Endothelial cell (in vitro differentiated cells): ENCODE measurements at regions not wholly inside any gene's neighbourhood (a gene's known extent, or its start where the extent isn't known, plus 50 kb on each side); places are given as distances from the start of the nearest gene placed in this dataset.

Experiments used
- DNase-seq: peaks from one replicate; pipeline ENCODE4 v3.0.0; 2021; ENCODE audit warnings: low spot score
- H3K27ac Mint-ChIP-seq: one replicate; pipeline ENCODE4 v1.8.0; 2021; ENCODE audit warnings: mixed read lengths, inconsistent platforms; ENCODE audit not compliant: unreplicated experiment
- H3K27me3 Mint-ChIP-seq: one replicate; pipeline ENCODE4 v1.8.0; 2021; ENCODE audit warnings: mild to moderate bottlenecking, moderate library complexity, mixed read lengths, inconsistent platforms; ENCODE audit not compliant: unreplicated experiment
- H3K36me3 Mint-ChIP-seq: one replicate; pipeline ENCODE4 v1.8.0; 2021; ENCODE audit warnings: mild to moderate bottlenecking, low read depth, mixed read lengths, inconsistent platforms; ENCODE audit not compliant: unreplicated experiment
- H3K4me1 Mint-ChIP-seq: one replicate; pipeline ENCODE4 v1.8.0; 2021; ENCODE audit warnings: mild to moderate bottlenecking, mixed read lengths, inconsistent platforms; ENCODE audit not compliant: unreplicated experiment
- H3K4me3 Mint-ChIP-seq: one replicate; pipeline ENCODE4 v1.8.0; 2021; ENCODE audit warnings: mild to moderate bottlenecking, mixed read lengths, inconsistent platforms; ENCODE audit not compliant: unreplicated experiment
- H3K9me3 Mint-ChIP-seq: one replicate; pipeline ENCODE4 v1.8.0; 2021; ENCODE audit warnings: mixed read lengths, inconsistent platforms; ENCODE audit not compliant: unreplicated experiment
- CTCF ChIP-seq: fragments of 200-600 bp; sonication (generic); IDR thresholded peaks from one replicate; pipeline ENCODE4 v1.5.0; 2021; ENCODE audit warnings: antibody characterized with exemption; ENCODE audit not compliant: unreplicated experiment

- H3K9me3 Mint-ChIP-seq, result no peaks in the 10 kb centered on the region
- no peaks in the 10 kb centered on the region for H3K4me1 Mint-ChIP-seq
- no peaks in the 10 kb centered on the region for H3K27me3 Mint-ChIP-seq
- H3K4me3 Mint-ChIP-seq, result no peak overlapping the region
- no peak for TF ChIP-seq CTCF
- no peak overlapping the region for H3K27ac Mint-ChIP-seq
- no peak for DNase-seq
- H3K36me3 Mint-ChIP-seq, result no peaks in the 10 kb centered on the region
Measured at GRCh38 chr10:56068040-56068439, 293.0 kb downstream of the ZWINT start.

- Mint-ChIP-seq H3K4me3 (no peak overlapping the region), H3K27ac (no peak overlapping the region), H3K9me3 (no peaks in the 10 kb centered on the region), H3K4me1 (no peaks in the 10 kb centered on the region), H3K27me3 (no peaks in the 10 kb centered on the region), H3K36me3 (no peaks in the 10 kb centered on the region)
- no peak for DNase-seq
- TF ChIP-seq CTCF, result no peak
Measured at GRCh38 chr10:56063642-56064041, 297.4 kb downstream of the ZWINT start.

- no peaks in the 10 kb centered on the region for H3K4me1 Mint-ChIP-seq
- no peaks in the 10 kb centered on the region for H3K36me3 Mint-ChIP-seq
- no peak for DNase-seq
- H3K27me3 Mint-ChIP-seq, result no peaks in the 10 kb centered on the region
- H3K4me3 Mint-ChIP-seq, result no peak overlapping the region
- H3K9me3 Mint-ChIP-seq, result no peaks in the 10 kb centered on the region
- no peak for TF ChIP-seq CTCF
- H3K27ac Mint-ChIP-seq, result no peak overlapping the region
Measured at GRCh38 chr10:56057860-56058259, 303.2 kb downstream of the ZWINT start.

GRCh38 chr10:56035489-56035888 is 325.6 kb downstream of the ZWINT start:
- Mint-ChIP-seq H3K9me3 (no peaks in the 10 kb centered on the region), H3K4me3 (no peak overlapping the region), H3K27me3 (no peaks in the 10 kb centered on the region), H3K4me1 (no peaks in the 10 kb centered on the region), H3K36me3 (no peaks in the 10 kb centered on the region), H3K27ac (no peak overlapping the region)
- no peak for TF ChIP-seq CTCF
- DNase-seq, result no peak

- Mint-ChIP-seq H3K4me1 (peaks cover 13% of the 10 kb centered on the region), H3K9me3 (no peaks in the 10 kb centered on the region), H3K27me3 (no peaks in the 10 kb centered on the region), H3K27ac (no peak overlapping the region), H3K36me3 (no peaks in the 10 kb centered on the region), H3K4me3 (no peak overlapping the region)
- no peak for TF ChIP-seq CTCF
- DNase-seq, result no peak
Measured at GRCh38 chr10:56028298-56029132, 332.5 kb downstream of the ZWINT start.
